ENCODE measurements at regions not wholly inside any gene's neighbourhood (a gene's known extent, or its start where the extent isn't known, plus 50 kb on each side); places are given as distances from the start of the nearest gene placed in this dataset.

GRCh38 chr18:30454920-30455319, 587.6 kb downstream of the DSC3 start:
- TF ChIP-seq CTCF (IDR thresholded peaks at IDR 0.05; ENCODE audit: poor library complexity), result no peak
- TF ChIP-seq EZH2 (IDR thresholded peaks at IDR 0.05; ENCODE audit: borderline replicate concordance), result no peak

Measured in hepatocyte (in vitro differentiated cells).